GM19452 (cell line): ENCODE measurements at regions not wholly inside any gene's neighbourhood (a gene's known extent, or its start where the extent isn't known, plus 50 kb on each side); places are given as distances from the start of the nearest gene placed in this dataset.
"Not testable (repeated sequence)": the region's sequence is repeated elsewhere in the genome, so short reads cannot be mapped to it uniquely, and the experiment has no call there.

ENCODE experiments used
- ATAC-seq: cut with Tn5 transposase; IDR thresholded peaks from one replicate; pipeline ENCODE4 v1.9.1; 2021; ENCODE audit not compliant: unreplicated experiment

GRCh38 chr1:201721082-201722049, 107.6 kb upstream of the IPO9 start:
- no peak for ATAC-seq

DNA sequence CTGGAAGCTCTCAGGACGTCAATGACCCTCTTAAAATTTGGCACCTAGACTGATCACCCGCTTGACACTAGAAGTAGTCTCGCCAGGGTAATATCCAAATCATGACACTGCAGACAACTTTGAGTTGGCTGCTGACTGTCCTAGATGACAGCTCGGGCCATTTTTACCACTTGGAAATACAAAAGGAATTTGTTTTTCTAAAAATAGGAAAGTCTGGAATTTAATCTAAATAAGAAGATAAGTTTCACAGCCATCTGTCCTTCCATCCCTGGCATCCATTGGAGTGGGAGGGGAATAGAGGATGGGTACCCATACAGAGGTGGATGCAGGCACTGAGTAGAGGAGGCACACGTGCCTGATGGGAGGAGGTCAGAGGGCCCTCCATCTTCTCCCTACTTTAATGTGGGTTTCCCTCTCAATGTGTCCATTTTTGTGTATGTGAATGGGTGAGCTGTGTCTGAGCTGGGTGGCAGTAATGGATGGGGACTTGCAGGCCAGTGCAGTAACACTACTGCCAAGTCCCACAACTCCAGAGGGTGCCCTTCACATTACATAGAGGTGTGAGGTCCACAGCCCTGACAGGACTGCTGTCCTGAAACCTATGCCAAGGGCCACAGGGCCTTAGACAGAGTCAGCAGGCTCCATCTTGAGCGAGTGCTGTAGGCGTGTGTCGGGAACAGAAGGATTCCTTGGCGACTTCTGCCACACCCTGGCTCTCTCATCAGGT, 104.8 kb upstream of the IPO9 start:
- no peak for ATAC-seq

DNA sequence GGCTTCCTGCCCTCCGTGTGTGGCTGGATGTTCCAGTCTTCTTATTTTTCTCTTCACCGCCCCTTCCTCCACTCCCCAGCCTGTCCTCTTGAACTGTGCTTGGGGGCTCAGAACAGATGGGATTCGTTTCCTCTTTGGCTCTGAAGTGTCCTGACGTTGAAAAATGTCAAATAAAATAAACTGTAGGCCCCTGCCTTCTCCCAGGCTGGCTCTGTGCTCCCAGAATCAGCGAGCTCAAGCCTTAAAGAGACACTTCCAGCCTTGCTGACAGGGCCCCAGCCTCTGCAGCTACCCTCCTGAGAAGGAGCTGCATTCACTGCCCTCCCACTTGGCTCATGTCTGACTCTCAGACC, 104.2 kb upstream of the IPO9 start:
- ATAC-seq: no peak

GRCh38 chr1:201726700-201727099, 102.3 kb upstream of the IPO9 start:
- no peak for ATAC-seq

GRCh38 chr1:201728731-201729130, 100.2 kb upstream of the IPO9 start:
- ATAC-seq: no peak

DNA sequence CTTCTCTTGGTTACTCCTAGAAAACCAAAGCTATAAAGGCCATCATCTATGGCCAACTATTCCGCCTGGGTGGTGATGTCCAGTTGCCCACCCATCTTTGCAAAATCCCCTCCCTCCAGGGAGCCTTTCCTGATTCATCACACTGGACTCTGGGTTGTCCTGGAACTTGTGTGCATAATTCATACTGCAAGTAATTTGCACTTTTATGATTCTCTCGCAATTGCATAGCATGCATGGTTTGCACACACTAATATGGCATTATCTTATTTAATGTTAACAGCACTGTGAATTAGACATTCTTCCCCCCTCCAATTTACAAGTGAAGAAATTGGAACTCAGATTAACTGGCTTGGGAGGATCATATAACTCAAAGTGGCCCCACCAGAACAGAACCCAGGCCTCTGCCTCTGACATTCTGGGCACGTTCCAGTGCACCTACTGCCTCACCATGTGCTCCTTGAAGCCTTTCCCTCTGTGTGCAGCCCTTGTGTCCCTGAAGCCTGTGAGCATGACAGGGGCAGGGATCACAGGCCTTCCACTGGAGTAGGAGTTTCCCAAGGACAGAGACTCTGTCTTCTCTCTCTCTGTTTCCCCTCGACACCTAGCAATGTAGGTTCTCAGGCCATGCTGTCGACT, 98.9 kb upstream of the IPO9 start:
- ATAC-seq: no peak

GRCh38 chr1:201730611-201731010, 98.3 kb upstream of the IPO9 start:
- ATAC-seq: no peak

DNA sequence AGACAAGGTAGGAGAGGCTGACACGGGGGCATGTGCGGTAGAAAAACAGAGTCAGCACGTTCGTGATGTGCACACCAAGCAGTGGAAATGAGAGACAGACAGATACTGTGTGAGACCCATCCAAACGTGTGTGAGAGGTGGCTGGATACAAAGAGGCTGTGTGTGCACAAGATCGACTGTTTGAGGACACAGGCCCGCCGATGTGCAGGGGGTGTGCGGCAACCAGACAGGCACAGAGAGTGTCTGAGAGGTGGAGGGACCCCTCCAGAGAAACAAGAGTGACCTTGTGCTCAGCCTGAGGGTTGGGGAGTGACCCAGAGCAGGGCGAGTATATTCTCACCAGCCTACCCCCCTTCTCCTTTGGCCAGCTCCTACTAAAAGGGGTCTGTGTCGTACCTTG, 97.8 kb upstream of the IPO9 start:
- no peak for ATAC-seq

DNA sequence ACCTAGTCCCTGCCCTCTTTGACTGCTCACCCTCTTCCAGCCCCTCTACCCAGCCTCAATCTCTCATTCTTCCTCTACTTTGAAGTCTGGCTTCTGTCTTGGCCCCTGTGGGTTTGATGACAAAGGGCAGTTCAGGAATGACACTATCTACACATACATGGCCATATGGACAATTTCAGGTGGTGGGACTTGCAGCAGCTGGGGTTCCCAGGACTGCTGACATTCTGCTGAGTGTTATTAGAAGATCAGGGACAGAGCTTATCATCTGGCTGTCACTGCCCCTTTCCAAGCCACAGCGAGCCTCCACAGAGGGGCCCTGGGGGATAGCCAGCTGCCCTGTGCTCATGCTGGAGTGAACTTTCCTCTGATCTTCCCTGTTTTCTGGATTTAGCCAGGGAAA, 97.4 kb upstream of the IPO9 start:
- no peak for ATAC-seq

DNA sequence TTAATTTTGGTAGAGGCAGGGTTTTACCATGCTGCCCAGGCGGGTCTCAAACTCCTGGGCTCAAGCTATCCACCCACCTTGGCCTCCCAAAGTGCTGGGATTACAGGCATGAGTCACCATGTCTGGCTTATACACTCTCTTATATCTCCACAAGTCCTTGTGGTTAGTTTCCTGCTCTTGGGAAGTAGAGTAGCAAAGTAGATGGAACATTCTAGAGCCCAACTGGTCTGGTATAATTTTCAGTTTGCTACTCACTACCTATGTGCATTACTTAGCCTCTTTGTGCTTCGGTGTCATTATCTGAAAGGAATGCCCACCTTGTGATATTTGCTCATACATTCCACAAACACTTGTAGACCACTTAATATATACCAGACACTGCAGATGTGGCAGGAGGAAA, 96.6 kb upstream of the IPO9 start:
- no peak for ATAC-seq

GRCh38 chr1:201734221-201734620, 94.7 kb upstream of the IPO9 start:
- ATAC-seq: not testable (repeated sequence)

DNA sequence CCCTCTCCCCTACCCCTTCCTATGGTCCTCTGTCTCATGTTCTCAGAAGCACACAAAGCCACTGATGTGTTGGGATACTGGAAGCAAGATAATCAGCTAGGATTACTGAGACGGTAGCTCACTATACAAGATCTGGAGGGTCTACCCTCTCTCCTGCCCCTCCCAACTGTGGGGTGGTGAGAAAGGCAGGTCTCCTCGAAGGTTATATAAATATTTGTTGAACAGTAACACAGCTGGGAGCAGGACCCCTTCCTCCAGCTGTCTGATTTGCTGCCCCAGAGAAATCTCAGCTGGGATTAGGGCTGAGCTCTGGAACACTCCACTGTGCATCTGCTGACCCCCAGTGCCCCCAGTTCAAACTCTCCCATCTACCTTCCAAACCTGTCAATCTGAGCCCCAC, 94.2 kb upstream of the IPO9 start:
- ATAC-seq: no peak

DNA sequence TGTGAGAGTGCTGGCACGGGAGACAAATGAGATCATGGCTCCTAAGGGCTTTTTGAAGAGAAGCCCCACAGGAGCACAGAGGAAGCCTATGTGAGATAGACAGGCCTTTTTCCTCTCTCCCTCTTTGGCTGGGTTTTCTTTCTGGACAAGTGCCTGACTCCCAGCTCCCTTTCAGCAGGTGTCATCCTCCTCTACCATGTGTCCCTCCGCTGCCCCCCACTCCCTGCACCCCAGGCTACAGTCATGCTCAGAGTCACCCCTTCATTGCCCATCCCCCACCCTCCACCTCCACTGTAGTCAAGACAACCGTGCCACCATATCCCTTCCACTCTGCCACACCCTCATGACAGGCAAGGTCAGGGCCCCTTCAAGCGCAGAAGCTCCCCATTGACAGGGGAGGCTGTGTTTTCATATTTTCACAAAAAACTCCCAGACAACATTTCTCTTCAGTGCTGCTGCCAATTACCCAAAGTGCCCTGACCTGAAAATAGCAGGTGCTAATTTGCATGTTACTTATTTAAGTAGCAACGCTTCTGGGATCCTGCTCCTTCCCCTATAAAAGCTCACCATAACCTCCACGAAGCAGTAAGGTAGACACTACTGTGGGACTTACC, 92.1 kb upstream of the IPO9 start:
- ATAC-seq: no peak

GRCh38 chr1:201737352-201738060, 91.5 kb upstream of the IPO9 start:
- ATAC-seq: no peak

GRCh38 chr1:201739080-201739479, 89.9 kb upstream of the IPO9 start:
- ATAC-seq: no peak

- ATAC-seq: no peak
These were observed 89.4 kb upstream of the IPO9 start for GRCh38 chr1:201739492-201740085.

GRCh38 chr1:201740086-201740541, 88.8 kb upstream of the IPO9 start:
- no peak for ATAC-seq

DNA sequence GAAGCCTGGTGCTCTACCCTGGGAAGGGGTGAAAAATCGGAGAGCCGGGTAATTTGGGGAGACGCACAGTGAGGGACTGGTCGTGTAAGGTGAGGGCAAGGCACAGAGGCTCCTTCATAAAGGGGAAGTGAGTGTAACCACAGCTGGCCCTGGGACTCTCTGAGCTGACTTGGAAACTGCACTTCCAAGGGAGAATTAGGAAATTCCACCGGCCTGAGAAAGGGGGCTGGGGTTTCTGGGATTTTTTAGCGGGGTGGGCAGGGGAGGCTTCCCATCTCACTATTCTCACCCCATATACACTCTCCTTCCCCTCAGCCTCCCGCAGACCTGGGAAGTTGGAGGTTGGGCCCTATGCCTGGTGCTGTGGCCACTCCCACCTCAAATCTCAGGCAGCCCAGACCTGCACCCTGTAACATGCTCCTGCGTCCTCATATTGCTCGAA, 88.3 kb upstream of the IPO9 start:
- no peak for ATAC-seq

DNA sequence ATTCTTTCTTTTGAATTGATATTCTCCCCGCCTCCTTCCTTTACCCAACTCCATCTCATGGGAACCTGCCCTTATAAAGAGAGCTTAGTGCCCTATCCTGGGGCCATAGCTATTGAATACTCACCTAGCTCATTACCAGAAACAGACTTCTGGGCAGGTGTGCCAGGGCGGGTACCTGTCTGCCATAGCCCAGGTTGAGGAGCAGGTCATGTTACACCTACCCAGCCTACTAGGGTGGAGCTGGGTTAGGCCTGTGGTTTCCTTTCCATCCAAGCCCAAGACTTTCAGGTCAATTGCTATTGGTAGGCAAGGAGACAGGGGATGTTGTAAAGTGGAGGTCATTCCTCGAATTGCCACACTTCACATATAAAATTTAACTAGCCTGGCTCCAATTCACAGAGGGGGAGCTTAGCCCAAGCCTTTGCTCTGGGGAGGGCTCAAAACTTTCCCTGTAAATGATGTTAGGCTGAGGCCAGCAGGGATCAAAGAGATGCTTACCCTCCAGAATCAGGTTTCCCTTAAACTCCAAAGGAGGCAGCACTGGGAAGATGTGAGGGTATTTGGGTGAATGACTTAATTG, 87.1 kb upstream of the IPO9 start:
- no peak for ATAC-seq

- no peak for ATAC-seq
These were observed 86.5 kb upstream of the IPO9 start for GRCh38 chr1:201742476-201742875.
